Stomach (tissue), 8 donors: ENCODE measurements at regions not wholly inside any gene's neighbourhood (a gene's known extent, or its start where the extent isn't known, plus 50 kb on each side); places are given as distances from the start of the nearest gene placed in this dataset.

ENCODE experiments used
- DNase-seq, 2 donors: peaks; one replicate each; pipeline versions ENCODE4 v3.0.0 to v3.0.0-alpha.2; 2013 to 2019
- H3K27ac ChIP-seq, 5 donors: fragments of 200-600 bp in 4 of 5; sonication (generic) in 4 of 5; one replicate each; pipeline ENCODE4 v1.5.1; 2013 to 2019; ENCODE audit warnings: mild to moderate bottlenecking in 1 of 5, moderate library complexity in 1 of 5
- H3K27me3 ChIP-seq, 3 donors: fragments of 200-600 bp; sonication (generic); one replicate each; pipeline ENCODE4 v1.5.1; 2017 to 2019; ENCODE audit warnings: mixed run types in 1 of 3
- H3K36me3 ChIP-seq, 4 donors: fragments of 200-600 bp; sonication (generic); 1 replicate in 3 of 4; 2 replicates in 1 of 4; pipeline ENCODE4 v1.5.1; 2016 to 2019
- H3K4me1 ChIP-seq, 4 donors: fragments of 200-600 bp; sonication (generic); one replicate each; pipeline ENCODE4 v1.5.1; 2016 to 2019
- H3K4me3 ChIP-seq, 4 donors: fragments of 200-600 bp; sonication (generic) in 3 of 4; one replicate each; pipeline ENCODE4 v1.5.1; 2016 to 2019; ENCODE audit warnings: mild to moderate bottlenecking in 1 of 4
- H3K9me3 ChIP-seq, 4 donors: fragments of 200-600 bp; sonication (generic); one replicate each; pipeline ENCODE4 v1.5.1; 2016 to 2019
- EP300 ChIP-seq: sonication (generic); formaldehyde crosslinking; IDR thresholded peaks from one replicate; pipeline ENCODE4 v1.6.1; 2017; ENCODE audit warnings: antibody characterized with exemption
- POLR2A ChIP-seq, 4 donors: fragments of 450-650 bp; IDR thresholded peaks; one replicate each; pipeline ENCODE4 v1.6.1; 2016; ENCODE audit warnings: antibody characterized with exemption in 4 of 4, control low read depth in 2 of 4, mild to moderate bottlenecking in 1 of 4, moderate library complexity in 1 of 4
- POLR2AphosphoS5 ChIP-seq, 3 donors: sonication (generic); formaldehyde crosslinking; IDR thresholded peaks; one replicate each; pipeline ENCODE4 v1.6.1; 2016; ENCODE audit warnings: antibody characterized with exemption in 3 of 3
- WGBS, 5 donors: extraction: QIAGEN DNeasy Blood & Tissue Kit in 3 of 5; methylation state at CpG; one replicate each; pipeline versions ENCODE4 v1.1.5 to v1.1.7; 2013 to 2018; 5-methylcytosine and 5-hydroxymethylcytosine counted together
- intact Hi-C: fragments of 100-400 bp; cut with DNase I; formaldehyde crosslinking; loops from one replicate; pipeline ENCODE4 v1.15.1; 2023; ENCODE audit warnings: low total_unique reads
- TF ChIP-seq, protein P1 (sequence below), 7 experiments: fragments of 450-650 bp in 4 of 7; fragments of 200-600 bp in 3 of 7; sonication (generic) in 3 of 7; IDR thresholded peaks; one replicate each; pipeline ENCODE4 v1.5.1; 2016 to 2019; ENCODE audit warnings: antibody characterized with exemption in 7 of 7, control low read depth in 2 of 7, mild to moderate bottlenecking in 1 of 7
- donor health status: healthy with polysubstance abuse.
- donor health status: Bipolar disorder and iron deficiency.
- donor health status: healthy.

- intact Hi-C loops: no loop called here
- H3K4me3 ChIP-seq: no peak overlapping the region
- H3K27ac ChIP-seq: no peak overlapping the region
- DNase-seq: no peak
- H3K9me3 ChIP-seq: peaks cover 0 to 12% (median 0%) of the 10 kb centered on the region in 4 donors
- 65 to 76% (median 74%) methylated on average over 5 of the region's 5 CpGs for WGBS, 5 donors
- H3K4me1 ChIP-seq: no peaks in the 10 kb centered on the region
- H3K36me3 ChIP-seq: no peaks in the 10 kb centered on the region
- no peak for TF ChIP-seq EP300
- TF ChIP-seq POLR2AphosphoS5 (IDR thresholded peaks at IDR 0.05): no peak
- no peak for TF ChIP-seq POLR2A (IDR thresholded peaks at IDR 0.05)
- TF ChIP-seq, protein P1, sequence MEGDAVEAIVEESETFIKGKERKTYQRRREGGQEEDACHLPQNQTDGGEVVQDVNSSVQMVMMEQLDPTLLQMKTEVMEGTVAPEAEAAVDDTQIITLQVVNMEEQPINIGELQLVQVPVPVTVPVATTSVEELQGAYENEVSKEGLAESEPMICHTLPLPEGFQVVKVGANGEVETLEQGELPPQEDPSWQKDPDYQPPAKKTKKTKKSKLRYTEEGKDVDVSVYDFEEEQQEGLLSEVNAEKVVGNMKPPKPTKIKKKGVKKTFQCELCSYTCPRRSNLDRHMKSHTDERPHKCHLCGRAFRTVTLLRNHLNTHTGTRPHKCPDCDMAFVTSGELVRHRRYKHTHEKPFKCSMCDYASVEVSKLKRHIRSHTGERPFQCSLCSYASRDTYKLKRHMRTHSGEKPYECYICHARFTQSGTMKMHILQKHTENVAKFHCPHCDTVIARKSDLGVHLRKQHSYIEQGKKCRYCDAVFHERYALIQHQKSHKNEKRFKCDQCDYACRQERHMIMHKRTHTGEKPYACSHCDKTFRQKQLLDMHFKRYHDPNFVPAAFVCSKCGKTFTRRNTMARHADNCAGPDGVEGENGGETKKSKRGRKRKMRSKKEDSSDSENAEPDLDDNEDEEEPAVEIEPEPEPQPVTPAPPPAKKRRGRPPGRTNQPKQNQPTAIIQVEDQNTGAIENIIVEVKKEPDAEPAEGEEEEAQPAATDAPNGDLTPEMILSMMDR (IDR thresholded peaks at IDR 0.05): no peak
- no peaks in the 10 kb centered on the region for H3K27me3 ChIP-seq
These were observed 67.7 kb upstream of the GCM1 start for GRCh38 chr6:53216301-53216700.

- no peak for DNase-seq
- Histone ChIP-seq H3K4me3 (no peak overlapping the region), H3K4me1 (no peaks in the 10 kb centered on the region), H3K27me3 (no peaks in the 10 kb centered on the region), H3K27ac (no peak overlapping the region), H3K36me3 (no peaks in the 10 kb centered on the region), H3K9me3 (peaks cover 0 to 12% (median 0%) of the 10 kb centered on the region in 4 donors)
- TF ChIP-seq POLR2A (IDR thresholded peaks at IDR 0.05): no peak
- TF ChIP-seq EP300: no peak
- TF ChIP-seq POLR2AphosphoS5 (IDR thresholded peaks at IDR 0.05): no peak
- TF ChIP-seq, protein P1 (IDR thresholded peaks at IDR 0.05): no peak
- 0 to 85% (median 43%) methylated on average over 1 of the region's 1 CpG for WGBS, 5 donors
- intact Hi-C loops: no loop called here
These were observed 65.5 kb upstream of the GCM1 start for GRCh38 chr6:53214172-53214571.

DNA sequence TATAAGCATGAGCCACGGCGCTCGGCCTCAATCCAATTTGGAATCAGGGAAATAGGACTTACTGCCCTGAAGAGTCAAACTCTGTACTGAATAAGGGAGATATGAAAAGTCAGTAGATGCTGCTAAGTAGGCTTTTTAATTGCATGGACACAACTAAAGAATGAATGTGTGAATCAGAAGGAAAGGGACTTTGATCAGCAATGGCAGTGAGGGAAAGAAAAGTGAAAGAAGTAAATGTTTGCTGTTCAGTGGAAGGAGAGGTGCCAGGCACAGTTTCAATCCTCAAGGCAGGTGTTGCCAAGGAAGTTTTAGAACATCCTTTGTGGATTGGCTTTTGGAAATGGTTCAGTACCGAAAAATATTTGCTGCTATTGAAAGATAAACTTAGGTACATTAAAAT lies 62.2 kb upstream of the GCM1 start:
- no peak for DNase-seq
- no peaks in the 10 kb centered on the region for H3K27me3 ChIP-seq
- H3K4me1 ChIP-seq: no peaks in the 10 kb centered on the region
- H3K9me3 ChIP-seq: peaks cover 0 to 12% (median 0%) of the 10 kb centered on the region in 4 donors
- TF ChIP-seq POLR2A (IDR thresholded peaks at IDR 0.05) (no peak), EP300 (no peak), POLR2AphosphoS5 (IDR thresholded peaks at IDR 0.05) (no peak)
- TF ChIP-seq, protein P1 (IDR thresholded peaks at IDR 0.05): no peak
- WGBS, 5 donors: 77 to 87% (median 80%) methylated on average over 4 of the region's 4 CpGs
- no peaks in the 10 kb centered on the region for H3K36me3 ChIP-seq
- H3K4me3 ChIP-seq: no peak overlapping the region
- intact Hi-C loops: no loop called here
- H3K27ac ChIP-seq: no peak overlapping the region

DNA sequence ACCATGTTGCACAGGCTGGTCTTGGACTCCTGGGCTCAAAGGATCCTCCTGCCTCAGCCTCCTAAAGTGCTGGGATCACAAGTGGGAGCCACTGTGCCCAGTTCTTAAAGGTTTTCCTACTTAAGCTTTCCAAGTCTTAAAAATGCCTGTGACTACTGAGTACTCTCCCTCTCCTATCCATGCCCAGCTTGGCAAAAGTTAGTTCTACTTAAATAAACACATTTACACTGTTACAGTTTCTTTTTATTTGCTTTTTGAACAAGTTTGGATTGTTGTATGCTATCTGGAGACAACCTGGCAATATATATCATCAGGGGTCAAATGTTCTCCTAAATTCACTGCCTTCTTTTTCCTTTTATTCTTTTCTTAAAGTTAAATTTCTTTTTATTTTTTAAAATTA lies 61.0 kb upstream of the GCM1 start:
- H3K36me3 ChIP-seq: no peaks in the 10 kb centered on the region
- intact Hi-C loops: no loop called here
- peaks cover 0 to 12% (median 0%) of the 10 kb centered on the region in 4 donors for H3K9me3 ChIP-seq
- no peak for DNase-seq
- no peaks in the 10 kb centered on the region for H3K4me1 ChIP-seq
- H3K4me3 ChIP-seq: no peak overlapping the region
- no peak overlapping the region for H3K27ac ChIP-seq
- TF ChIP-seq POLR2AphosphoS5 (IDR thresholded peaks at IDR 0.05) (no peak), POLR2A (IDR thresholded peaks at IDR 0.05) (no peak), EP300 (no peak)
- TF ChIP-seq, protein P1 (IDR thresholded peaks at IDR 0.05): no peak
- no peaks in the 10 kb centered on the region for H3K27me3 ChIP-seq
